IPS-18a (cell line): ENCODE measurements at regions not wholly inside any gene's neighbourhood (a gene's known extent, or its start where the extent isn't known, plus 50 kb on each side); places are given as distances from the start of the nearest gene placed in this dataset.

Source experiments
- H3K27ac ChIP-seq: one replicate; pipeline ENCODE4 v1.5.1; 2013; ENCODE audit warnings: low read length
- H3K27me3 ChIP-seq: one replicate; pipeline ENCODE4 v1.6.1; 2013; ENCODE audit warnings: mild to moderate bottlenecking, low read length; ENCODE audit not compliant: control insufficient read depth, insufficient read depth
- H3K36me3 ChIP-seq: one replicate; pipeline ENCODE4 v1.6.1; 2013; ENCODE audit warnings: low read depth, low read length; ENCODE audit not compliant: control insufficient read depth
- H3K4me1 ChIP-seq: one replicate; pipeline ENCODE4 v1.6.1; 2013; ENCODE audit warnings: low read depth, low read length; ENCODE audit not compliant: control insufficient read depth
- H3K4me3 ChIP-seq: one replicate; pipeline ENCODE4 v1.5.1; 2013; ENCODE audit warnings: low read length
- H3K9ac ChIP-seq: one replicate; pipeline ENCODE4 v1.6.1; 2013; ENCODE audit warnings: mild to moderate bottlenecking, low read length, moderate library complexity
- H3K9me3 ChIP-seq: one replicate; pipeline ENCODE4 v1.6.1; 2013; ENCODE audit warnings: low read depth, low read length; ENCODE audit not compliant: control insufficient read depth

DNA sequence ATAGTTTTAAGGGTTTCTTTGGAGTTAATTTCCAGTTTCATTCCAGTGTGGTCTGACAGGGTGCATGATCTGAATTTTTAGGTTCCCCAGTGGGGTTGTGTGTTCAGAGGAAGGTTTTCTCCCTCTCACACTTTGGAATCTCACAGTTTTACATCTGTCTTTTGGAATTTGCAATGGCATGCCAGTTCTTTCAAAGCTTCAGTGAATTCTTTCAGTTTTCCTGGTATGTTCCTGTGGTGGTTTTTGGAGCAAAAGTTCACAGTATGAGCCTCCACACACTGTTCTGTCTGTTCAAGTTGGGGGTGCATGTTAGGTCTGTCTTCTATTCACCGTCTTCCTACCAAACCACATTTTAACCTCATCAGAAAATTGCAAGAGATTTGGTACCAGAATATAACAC lies 624.2 kb downstream of the KCTD16 start:
- no peaks in the 10 kb centered on the region for H3K36me3 ChIP-seq
- H3K9ac ChIP-seq = no peak overlapping the region
- no peaks in the 10 kb centered on the region for H3K27me3 ChIP-seq
- no peaks in the 10 kb centered on the region for H3K4me1 ChIP-seq
- no peaks in the 10 kb centered on the region for H3K9me3 ChIP-seq
- no peak overlapping the region for H3K4me3 ChIP-seq
- no peak overlapping the region for H3K27ac ChIP-seq

DNA sequence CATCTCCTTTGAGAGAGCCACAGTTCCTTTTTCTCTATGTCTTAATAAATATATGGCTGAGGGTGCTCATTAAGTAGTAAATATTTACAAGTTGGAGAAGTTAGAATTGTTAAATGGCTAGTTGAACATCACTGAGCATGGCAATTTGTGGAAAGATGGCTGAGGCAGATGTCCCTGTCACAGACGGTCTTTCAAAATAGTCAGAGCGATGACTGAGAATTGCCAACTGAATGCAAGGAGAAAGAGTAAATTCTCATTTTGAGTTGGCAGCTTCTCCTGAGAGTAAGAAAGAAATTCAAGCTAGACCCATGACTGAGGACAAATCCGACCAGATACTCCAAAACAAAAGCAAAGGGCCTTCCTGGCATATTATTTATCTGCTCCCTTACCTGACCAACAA lies 617.9 kb downstream of the KCTD16 start:
- Histone ChIP-seq H3K27me3 (no peaks in the 10 kb centered on the region), H3K4me1 (no peaks in the 10 kb centered on the region), H3K27ac (no peak overlapping the region), H3K4me3 (no peak overlapping the region), H3K9ac (no peak overlapping the region), H3K9me3 (no peaks in the 10 kb centered on the region), H3K36me3 (no peaks in the 10 kb centered on the region)

DNA sequence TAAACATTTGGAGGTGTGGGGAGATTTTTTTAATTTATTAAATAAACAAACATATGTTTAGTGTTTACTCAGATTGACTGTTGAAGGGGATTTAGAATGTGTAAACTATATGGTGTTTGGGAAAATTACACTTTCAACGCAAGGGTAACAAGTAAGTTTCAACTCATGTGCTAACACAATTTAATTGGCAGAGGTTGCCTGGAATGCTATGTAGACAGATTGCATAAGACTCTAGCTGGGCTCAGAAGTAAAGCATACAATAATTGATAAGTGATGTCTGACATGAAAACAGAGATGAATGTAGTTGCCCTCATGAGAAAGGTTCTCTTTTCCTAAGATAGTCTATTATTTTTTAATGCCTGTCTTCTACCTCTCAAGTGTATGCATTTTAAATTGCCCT lies 617.4 kb downstream of the KCTD16 start:
- H3K4me1 ChIP-seq = no peaks in the 10 kb centered on the region
- H3K9ac ChIP-seq = no peak overlapping the region
- no peaks in the 10 kb centered on the region for H3K36me3 ChIP-seq
- H3K9me3 ChIP-seq = no peaks in the 10 kb centered on the region
- no peaks in the 10 kb centered on the region for H3K27me3 ChIP-seq
- H3K27ac ChIP-seq = no peak overlapping the region
- H3K4me3 ChIP-seq = no peak overlapping the region

DNA sequence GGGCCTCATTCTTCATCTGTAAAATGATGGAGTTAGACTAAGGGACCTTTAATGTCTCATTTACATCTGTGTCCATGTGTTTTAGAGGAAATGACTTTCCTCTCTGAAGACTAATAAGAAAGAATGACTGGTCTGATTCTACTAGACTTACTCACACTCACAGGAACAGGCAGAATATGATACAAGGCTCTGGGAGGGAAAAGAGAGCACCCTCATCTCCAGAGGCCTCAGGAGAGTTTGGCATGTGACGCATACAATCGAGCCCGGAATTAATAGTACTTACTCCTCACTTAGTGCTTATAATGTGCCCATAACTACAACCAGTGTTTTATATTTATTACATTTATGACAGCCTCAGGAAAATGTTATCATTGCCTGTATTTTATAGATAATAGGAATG lies 608.7 kb downstream of the KCTD16 start:
- no peaks in the 10 kb centered on the region for H3K36me3 ChIP-seq
- no peaks in the 10 kb centered on the region for H3K9me3 ChIP-seq
- no peak overlapping the region for H3K27ac ChIP-seq
- no peak overlapping the region for H3K9ac ChIP-seq
- H3K27me3 ChIP-seq = no peaks in the 10 kb centered on the region
- H3K4me3 ChIP-seq = no peak overlapping the region
- no peaks in the 10 kb centered on the region for H3K4me1 ChIP-seq

DNA sequence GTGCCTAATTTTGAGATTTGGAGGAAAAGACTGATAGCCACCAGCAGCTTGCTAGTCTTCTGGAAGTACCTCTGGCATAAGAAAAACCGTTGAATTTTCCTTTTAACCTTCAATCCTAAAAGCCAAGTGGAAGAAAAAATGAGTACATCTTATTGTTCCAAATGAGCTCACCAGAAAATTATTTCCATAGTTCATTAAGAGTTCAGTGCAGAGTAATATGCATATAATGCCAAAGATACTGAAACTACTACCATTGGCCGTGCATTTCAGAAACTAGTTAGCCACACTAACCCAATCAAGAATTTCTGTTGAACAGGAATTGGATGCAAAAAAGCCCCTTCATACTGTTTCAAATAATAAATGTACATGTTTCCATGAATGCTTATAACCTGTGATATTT lies 607.9 kb downstream of the KCTD16 start:
- no peaks in the 10 kb centered on the region for H3K4me1 ChIP-seq
- H3K36me3 ChIP-seq = no peaks in the 10 kb centered on the region
- H3K9ac ChIP-seq = no peak overlapping the region
- H3K4me3 ChIP-seq = no peak overlapping the region
- no peaks in the 10 kb centered on the region for H3K9me3 ChIP-seq
- no peaks in the 10 kb centered on the region for H3K27me3 ChIP-seq
- no peak overlapping the region for H3K27ac ChIP-seq

DNA sequence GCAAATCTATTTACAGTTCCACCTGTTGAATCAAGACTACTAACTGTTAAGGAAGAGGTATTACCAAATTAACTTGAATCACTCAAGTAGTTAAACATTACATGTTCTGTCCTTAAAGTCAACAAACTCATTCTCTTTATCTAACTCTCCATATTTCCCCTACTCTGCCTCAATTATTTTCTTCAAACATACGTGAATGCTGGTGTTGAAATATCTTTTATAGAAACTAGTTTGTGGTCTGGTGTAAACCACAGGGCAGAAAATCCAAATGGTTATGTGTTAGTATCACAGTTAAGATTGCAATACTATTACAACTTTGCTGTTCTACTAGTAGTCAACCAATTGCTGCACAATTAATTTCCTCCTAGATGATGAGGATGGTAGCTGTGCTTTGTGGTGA lies 603.5 kb downstream of the KCTD16 start:
- Histone ChIP-seq H3K4me3 (no peak overlapping the region), H3K27me3 (no peaks in the 10 kb centered on the region), H3K36me3 (no peaks in the 10 kb centered on the region), H3K9ac (no peak overlapping the region), H3K27ac (no peak overlapping the region), H3K9me3 (no peaks in the 10 kb centered on the region), H3K4me1 (no peaks in the 10 kb centered on the region)

DNA sequence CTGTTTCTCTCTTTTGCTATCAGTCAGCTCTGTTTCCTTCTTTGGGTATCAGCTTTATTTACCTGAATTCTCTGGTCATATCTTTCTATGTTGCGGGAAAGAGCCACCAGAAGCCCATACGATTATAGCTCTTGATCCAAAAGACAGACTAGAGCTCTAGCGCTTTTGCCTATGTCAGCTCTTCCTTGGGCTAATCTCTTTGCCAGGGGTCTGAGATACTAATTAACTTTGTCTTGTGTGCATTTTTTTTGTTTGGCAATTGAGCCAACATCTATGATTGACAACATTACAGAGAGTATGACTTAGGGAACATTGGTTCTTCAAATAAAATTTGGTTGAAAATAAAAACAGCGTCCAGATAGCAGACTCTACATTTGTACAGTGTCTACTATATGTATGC lies 603.0 kb downstream of the KCTD16 start:
- Histone ChIP-seq H3K4me3 (no peak overlapping the region), H3K27ac (no peak overlapping the region), H3K27me3 (no peaks in the 10 kb centered on the region), H3K36me3 (no peaks in the 10 kb centered on the region), H3K9ac (no peak overlapping the region), H3K4me1 (no peaks in the 10 kb centered on the region), H3K9me3 (no peaks in the 10 kb centered on the region)

DNA sequence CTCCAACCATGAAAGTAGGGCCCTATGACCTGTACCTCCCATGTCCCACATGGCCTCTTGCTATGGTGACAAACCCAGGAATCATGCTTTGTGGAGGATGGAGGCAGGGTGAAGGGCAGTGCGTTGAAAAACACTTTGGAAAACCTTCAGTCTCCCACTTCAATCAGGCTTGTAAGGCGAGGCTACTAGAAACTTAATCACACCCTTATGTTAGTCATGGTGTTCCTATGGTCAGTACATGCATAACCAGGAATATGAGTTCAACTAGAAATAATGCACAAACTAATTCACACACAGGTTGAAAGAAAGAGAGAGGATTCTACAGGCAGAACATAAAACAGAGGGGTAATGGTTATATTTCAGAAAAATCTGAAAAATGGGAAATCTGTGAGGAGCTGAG lies 601.1 kb downstream of the KCTD16 start:
- Histone ChIP-seq H3K36me3 (no peaks in the 10 kb centered on the region), H3K27me3 (no peaks in the 10 kb centered on the region), H3K4me1 (no peaks in the 10 kb centered on the region), H3K9ac (no peak overlapping the region), H3K9me3 (no peaks in the 10 kb centered on the region), H3K4me3 (no peak overlapping the region), H3K27ac (no peak overlapping the region)

DNA sequence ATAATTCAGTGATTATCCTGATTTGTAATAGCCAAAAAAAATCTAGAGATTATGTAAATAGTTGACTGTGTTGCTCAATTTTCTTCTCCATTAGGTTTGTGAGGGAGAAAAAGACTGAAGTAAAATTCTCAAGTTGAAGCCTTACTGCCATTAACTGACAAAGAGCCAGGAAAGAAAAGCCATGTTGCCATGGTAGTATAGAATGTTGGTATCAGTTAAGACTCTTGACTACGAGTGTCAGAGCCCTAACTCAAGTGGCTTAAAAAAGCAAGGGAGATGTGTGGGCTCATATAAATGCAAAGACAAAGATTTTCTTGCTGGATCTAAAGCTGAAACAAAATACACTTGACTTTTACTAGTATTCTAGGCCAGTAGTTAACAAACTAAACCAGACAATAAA lies 571.7 kb downstream of the KCTD16 start:
- Histone ChIP-seq H3K4me1 (no peaks in the 10 kb centered on the region), H3K4me3 (no peak overlapping the region), H3K9me3 (no peaks in the 10 kb centered on the region), H3K27ac (no peak overlapping the region), H3K27me3 (no peaks in the 10 kb centered on the region), H3K9ac (no peak overlapping the region), H3K36me3 (no peaks in the 10 kb centered on the region)

DNA sequence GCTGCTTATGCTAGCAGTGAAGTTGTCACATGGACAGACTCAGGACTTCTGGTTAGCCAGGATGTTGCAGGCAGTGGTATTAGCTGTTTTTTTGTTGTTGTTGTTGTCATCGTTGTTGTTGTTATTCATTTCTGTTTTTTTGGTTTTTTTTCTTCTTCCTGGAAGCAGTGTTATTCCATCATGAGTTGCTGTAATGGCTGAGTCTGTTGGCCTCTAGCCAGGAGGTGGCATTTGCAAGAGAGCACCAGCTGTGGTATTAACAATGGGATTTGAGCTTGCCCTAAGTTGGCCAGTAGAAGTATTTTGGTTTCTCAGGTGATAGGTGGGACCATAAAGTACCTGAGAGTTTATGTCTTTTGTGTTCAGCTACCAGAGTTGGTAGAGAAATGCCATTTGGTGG lies 561.1 kb downstream of the KCTD16 start:
- Histone ChIP-seq H3K36me3 (no peaks in the 10 kb centered on the region), H3K4me3 (no peak overlapping the region), H3K27me3 (no peaks in the 10 kb centered on the region), H3K9ac (no peak overlapping the region), H3K9me3 (no peaks in the 10 kb centered on the region), H3K27ac (no peak overlapping the region), H3K4me1 (no peaks in the 10 kb centered on the region)

DNA sequence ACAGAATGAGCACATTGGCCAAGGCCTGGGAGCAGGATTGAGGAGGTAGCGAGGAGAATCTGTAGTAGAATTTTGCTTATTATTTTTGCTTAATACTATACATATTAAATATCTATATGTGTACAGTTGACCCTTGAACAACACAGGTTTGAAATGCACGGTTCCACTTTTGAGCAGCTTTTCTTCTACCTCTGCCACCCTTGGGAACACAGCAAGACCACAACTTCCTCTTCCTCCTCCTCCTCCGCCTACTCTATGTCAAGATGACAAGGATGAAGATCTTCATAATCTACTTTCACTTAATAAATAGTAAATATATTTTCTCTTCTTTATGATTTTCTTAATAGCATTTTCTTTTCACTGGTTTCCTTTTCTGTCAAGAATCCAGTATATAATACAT lies 541.4 kb downstream of the KCTD16 start:
- Histone ChIP-seq H3K9ac (no peak overlapping the region), H3K4me3 (no peak overlapping the region), H3K27me3 (no peaks in the 10 kb centered on the region), H3K9me3 (no peaks in the 10 kb centered on the region), H3K4me1 (no peaks in the 10 kb centered on the region), H3K36me3 (no peaks in the 10 kb centered on the region), H3K27ac (no peak overlapping the region)

DNA sequence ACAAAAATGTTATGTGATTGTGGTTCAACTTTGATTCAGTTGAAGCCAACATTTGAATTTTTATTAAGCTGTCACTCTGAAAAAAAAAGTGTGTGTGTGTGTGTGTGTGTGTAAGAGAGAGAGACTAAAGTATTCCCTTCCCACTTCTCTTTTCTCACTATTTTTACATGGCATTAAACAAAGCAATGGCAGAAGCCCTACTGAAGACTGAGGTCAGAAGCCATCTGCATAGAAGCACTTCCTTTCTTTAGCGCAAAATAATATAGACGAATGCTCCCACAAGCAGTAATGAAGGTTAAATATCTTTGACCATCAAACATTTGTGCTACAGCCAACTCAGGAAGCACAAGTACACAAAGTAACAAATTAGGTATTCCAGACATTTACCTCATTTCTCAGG lies 540.5 kb downstream of the KCTD16 start:
- Histone ChIP-seq H3K27me3 (no peaks in the 10 kb centered on the region), H3K36me3 (no peaks in the 10 kb centered on the region), H3K4me1 (no peaks in the 10 kb centered on the region), H3K9ac (no peak overlapping the region), H3K27ac (no peak overlapping the region), H3K9me3 (no peaks in the 10 kb centered on the region), H3K4me3 (no peak overlapping the region)

DNA sequence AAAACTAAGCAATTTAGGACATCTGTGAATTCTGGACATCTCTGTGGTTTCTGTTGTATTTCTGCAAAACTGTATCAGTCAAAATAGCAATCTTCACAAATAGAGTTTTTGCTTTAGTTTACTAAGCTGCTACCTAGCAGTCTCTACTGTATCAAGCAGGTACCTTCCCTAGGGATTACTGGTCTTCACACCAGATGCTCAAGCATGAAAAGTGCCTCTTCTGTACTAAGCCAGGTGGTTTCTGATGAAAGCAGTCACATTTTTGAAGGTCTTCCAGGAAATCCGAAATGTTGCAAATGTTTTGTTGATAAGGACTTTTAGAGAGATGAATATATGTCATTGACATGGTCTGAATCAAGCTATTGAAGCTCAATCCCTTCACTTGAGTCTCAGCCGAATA lies 540.0 kb downstream of the KCTD16 start:
- Histone ChIP-seq H3K4me3 (no peak overlapping the region), H3K4me1 (no peaks in the 10 kb centered on the region), H3K27me3 (no peaks in the 10 kb centered on the region)

More for the DNA sequence above, 540.0 kb downstream of the KCTD16 start:
- H3K9me3 ChIP-seq = no peaks in the 10 kb centered on the region
- H3K27ac ChIP-seq = no peak overlapping the region
- H3K9ac ChIP-seq = no peak overlapping the region
- H3K36me3 ChIP-seq = no peaks in the 10 kb centered on the region
